ENCODE measurements at regions not wholly inside any gene's neighbourhood (a gene's known extent, or its start where the extent isn't known, plus 50 kb on each side); places are given as distances from the start of the nearest gene placed in this dataset.

GRCh38 chr7:145582742-145583303 lies 533.8 kb upstream of the CNTNAP2 start:
- peaks cover 10% of the 10 kb centered on the region; the same call in 2 of the 3 replicates for H3K36me3 Mint-ChIP-seq (ENCODE audit: low read depth)
- H3K9me3 Mint-ChIP-seq: peaks cover 72% of the 10 kb centered on the region
- no peak for DNase-seq (ENCODE audit: low spot score)

GRCh38 chr7:145557805-145558204 lies 558.8 kb upstream of the CNTNAP2 start:
- Histone ChIP-seq H3K4me2 (no peak overlapping the region), H3K9me2 (ENCODE audit: insufficient read depth) (no peaks in the 10 kb centered on the region), H2AFZ (no peak overlapping the region), H3K27ac (ENCODE audit: low read depth) (no peak overlapping the region), H3F3A (replicated peaks; ENCODE audit: low read depth) (no peaks in the 10 kb centered on the region), H3K36me3 (ENCODE audit: insufficient read depth) (no peaks in the 10 kb centered on the region), H3K27me3 (ENCODE audit: insufficient read depth) (no peaks in the 10 kb centered on the region), H3K4me1 (ENCODE audit: insufficient read depth) (no peaks in the 10 kb centered on the region), H4K20me1 (replicated peaks; ENCODE audit: insufficient read depth) (no peaks in the 10 kb centered on the region), H3K79me2 (replicated peaks; ENCODE audit: insufficient read depth) (no peaks in the 10 kb centered on the region), H3K4me3 (no peak overlapping the region)
- ATAC-seq (no peak), DNase-seq (ENCODE audit: low spot score) (no peak)
- H3K4me1 Mint-ChIP-seq: no peaks in the 10 kb centered on the region
- no peaks in the 10 kb centered on the region for H3K27me3 Mint-ChIP-seq (ENCODE audit: insufficient read depth, low read depth, poor library complexity)
- TF ChIP-seq CREB1 (CRISPR knock-in tag; IDR thresholded peaks at IDR 0.05; ENCODE audit: low read depth): no peak
- TF ChIP-seq JUNB (IDR thresholded peaks at IDR 0.05; ENCODE audit: unreplicated experiment): no peak
- TF ChIP-seq STAT1 (IDR thresholded peaks at IDR 0.05; ENCODE audit: unreplicated experiment): no peak
- TF ChIP-seq EZH2phosphoT487 (IDR thresholded peaks at IDR 0.05; ENCODE audit: unreplicated experiment): no peak
- no peak for TF ChIP-seq REST (IDR thresholded peaks at IDR 0.05; ENCODE audit: unreplicated experiment)
- TF ChIP-seq EZH2 (IDR thresholded peaks at IDR 0.05; ENCODE audit: low read depth, unreplicated experiment): no peak
- no peak for TF ChIP-seq ZNF331 (CRISPR knock-in tag; IDR thresholded peaks at IDR 0.05; ENCODE audit: low read depth)
- peaks cover 70% of the 10 kb centered on the region for H3K9me3 Mint-ChIP-seq
- H3K27ac Mint-ChIP-seq: no peak overlapping the region
- peaks cover 3% of the 10 kb centered on the region for H3K36me3 Mint-ChIP-seq (ENCODE audit: low read depth)
- no peak overlapping the region for H3K4me3 Mint-ChIP-seq

More at GRCh38 chr7:145582742-145583303, 533.8 kb upstream of the CNTNAP2 start:
- TF ChIP-seq EZH2 (IDR thresholded peaks at IDR 0.05; ENCODE audit: low read depth, unreplicated experiment) (no peak), CTCF (conservative IDR thresholded peaks at IDR 0.05; ENCODE audit: low read depth in 2 of 2) (no peak), CREB1 (CRISPR knock-in tag; IDR thresholded peaks at IDR 0.05; ENCODE audit: low read depth) (no peak), NANOG (IDR thresholded peaks at IDR 0.05; ENCODE audit: borderline replicate concordance) (no peak), EZH2phosphoT487 (IDR thresholded peaks at IDR 0.05; ENCODE audit: unreplicated experiment) (no peak), ZNF114 (CRISPR knock-in tag; IDR thresholded peaks at IDR 0.05) (no peak)
- peaks cover 3% of the 10 kb centered on the region for H3K27me3 Mint-ChIP-seq (ENCODE audit: insufficient read depth, low read depth, poor library complexity)
- Histone ChIP-seq H3K27ac (ENCODE audit: low read depth) (no peak overlapping the region), H3K36me3 (ENCODE audit: insufficient read depth) (peaks cover 6% of the 10 kb centered on the region; the same call in 1 of the 2 replicates), H3K9me2 (ENCODE audit: insufficient read depth) (no peaks in the 10 kb centered on the region), H4K20me1 (replicated peaks; ENCODE audit: insufficient read depth) (no peaks in the 10 kb centered on the region), H3K27me3 (ENCODE audit: insufficient read depth) (no peaks in the 10 kb centered on the region), H3K4me1 (ENCODE audit: insufficient read depth) (no peaks in the 10 kb centered on the region), H2AFZ (no peak overlapping the region), H3K79me2 (replicated peaks; ENCODE audit: insufficient read depth) (no peaks in the 10 kb centered on the region), H3K4me2 (no peak overlapping the region), H3F3A (replicated peaks; ENCODE audit: low read depth) (no peaks in the 10 kb centered on the region), H3K4me3 (no peak overlapping the region)
- no peak overlapping the region for H3K4me3 Mint-ChIP-seq
- H3K4me1 Mint-ChIP-seq: no peaks in the 10 kb centered on the region
- ATAC-seq: no peak
- H3K27ac Mint-ChIP-seq: no peak overlapping the region

Data from GM23338 (cell line).